HG02798 (cell line): ENCODE measurements at regions not wholly inside any gene's neighbourhood (a gene's known extent, or its start where the extent isn't known, plus 50 kb on each side); places are given as distances from the start of the nearest gene placed in this dataset.
"Not testable (repeated sequence)": the region's sequence is repeated elsewhere in the genome, so short reads cannot be mapped to it uniquely, and the experiment has no call there.

Experiments
- ATAC-seq: cut with Tn5 transposase; IDR thresholded peaks from one replicate; pipeline ENCODE4 v1.9.1; 2021; ENCODE audit warnings: mild to moderate bottlenecking; ENCODE audit not compliant: unreplicated experiment, poor library complexity

- ATAC-seq = no peak
Observed at GRCh38 chr7:136266457-136266856, 289.3 kb upstream of the MTPN start.

GRCh38 chr7:136264304-136264703, 287.1 kb upstream of the MTPN start:
- ATAC-seq = not testable (repeated sequence)

GRCh38 chr7:136263112-136263860, 286.1 kb upstream of the MTPN start:
- ATAC-seq = not testable (repeated sequence)

- ATAC-seq = not testable (repeated sequence)
Observed at GRCh38 chr7:136260591-136260990, 283.4 kb upstream of the MTPN start.

GRCh38 chr7:136259074-136259473, 281.9 kb upstream of the MTPN start:
- ATAC-seq = no peak

GRCh38 chr7:136256491-136256890, 279.3 kb upstream of the MTPN start:
- ATAC-seq = no peak

- no peak for ATAC-seq
Observed at GRCh38 chr7:136254148-136254547, 277.0 kb upstream of the MTPN start.

GRCh38 chr7:136251826-136252225, 274.7 kb upstream of the MTPN start:
- ATAC-seq = no peak

- ATAC-seq = no peak
Observed at GRCh38 chr7:136247211-136247610, 270.1 kb upstream of the MTPN start.

GRCh38 chr7:136245327-136246004, 268.3 kb upstream of the MTPN start:
- ATAC-seq = no peak

- no peak for ATAC-seq
Observed at GRCh38 chr7:136234040-136234439, 256.9 kb upstream of the MTPN start.

- ATAC-seq = no peak
Observed at GRCh38 chr7:136230210-136230609, 253.1 kb upstream of the MTPN start.

- ATAC-seq = no peak
Observed at GRCh38 chr7:136229790-136230189, 252.6 kb upstream of the MTPN start.

GRCh38 chr7:136228171-136228570, 251.0 kb upstream of the MTPN start:
- ATAC-seq = no peak

GRCh38 chr7:136214356-136214755, 237.2 kb upstream of the MTPN start:
- ATAC-seq = no peak

- no peak for ATAC-seq
Observed at GRCh38 chr7:136213012-136213411, 235.9 kb upstream of the MTPN start.

GRCh38 chr7:136210664-136211063, 233.5 kb upstream of the MTPN start:
- no peak for ATAC-seq

- ATAC-seq = no peak
Observed at GRCh38 chr7:136210079-136210478, 232.9 kb upstream of the MTPN start.

- no peak for ATAC-seq
Observed at GRCh38 chr7:136205956-136206355, 228.8 kb upstream of the MTPN start.

GRCh38 chr7:136198168-136198567, 221.0 kb upstream of the MTPN start:
- ATAC-seq = no peak

GRCh38 chr7:136194878-136195277, 217.7 kb upstream of the MTPN start:
- ATAC-seq = no peak

GRCh38 chr7:136193940-136194339, 216.8 kb upstream of the MTPN start:
- no peak for ATAC-seq
